ENCODE measurements at regions not wholly inside any gene's neighbourhood (a gene's known extent, or its start where the extent isn't known, plus 50 kb on each side); places are given as distances from the start of the nearest gene placed in this dataset.

DNA sequence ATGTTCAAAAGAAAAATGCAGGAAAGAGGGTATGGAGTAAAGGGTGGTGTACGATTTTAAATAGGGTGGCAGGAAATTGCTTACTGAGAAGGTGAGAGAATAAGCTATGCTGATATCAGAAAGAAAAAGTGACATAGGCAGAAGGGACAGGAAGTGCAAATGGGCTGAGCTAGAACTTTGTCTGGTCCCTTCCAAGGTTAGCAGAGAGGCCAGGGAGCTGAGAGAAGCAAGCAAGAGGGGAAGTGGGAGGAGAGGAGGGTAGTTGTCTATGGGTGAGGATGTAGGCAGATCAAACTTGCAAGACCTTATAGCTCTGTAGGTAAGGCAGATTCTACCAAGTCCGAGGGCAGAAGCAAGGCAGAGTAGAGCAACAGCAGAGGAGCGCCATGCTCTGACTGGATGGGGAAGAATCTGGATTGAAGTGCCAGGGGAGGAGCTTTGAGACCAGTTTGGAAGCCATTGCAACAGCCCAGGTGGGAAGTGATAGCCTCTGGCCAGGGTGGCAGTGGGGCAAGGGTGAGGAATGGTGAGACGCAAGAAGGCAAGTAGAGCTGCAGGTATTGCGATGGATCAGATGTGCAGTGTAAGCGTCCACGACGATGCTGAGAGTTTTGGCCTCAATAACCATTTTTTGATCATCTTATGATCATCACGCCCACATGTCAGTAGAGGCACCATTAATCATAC lies 134.4 kb upstream of the APCDD1 start:
- no peak overlapping the region for H3K9ac ChIP-seq (ENCODE audit: insufficient read depth in 1 of 2, low read length in 2 of 2)
- TF ChIP-seq, protein P1, sequence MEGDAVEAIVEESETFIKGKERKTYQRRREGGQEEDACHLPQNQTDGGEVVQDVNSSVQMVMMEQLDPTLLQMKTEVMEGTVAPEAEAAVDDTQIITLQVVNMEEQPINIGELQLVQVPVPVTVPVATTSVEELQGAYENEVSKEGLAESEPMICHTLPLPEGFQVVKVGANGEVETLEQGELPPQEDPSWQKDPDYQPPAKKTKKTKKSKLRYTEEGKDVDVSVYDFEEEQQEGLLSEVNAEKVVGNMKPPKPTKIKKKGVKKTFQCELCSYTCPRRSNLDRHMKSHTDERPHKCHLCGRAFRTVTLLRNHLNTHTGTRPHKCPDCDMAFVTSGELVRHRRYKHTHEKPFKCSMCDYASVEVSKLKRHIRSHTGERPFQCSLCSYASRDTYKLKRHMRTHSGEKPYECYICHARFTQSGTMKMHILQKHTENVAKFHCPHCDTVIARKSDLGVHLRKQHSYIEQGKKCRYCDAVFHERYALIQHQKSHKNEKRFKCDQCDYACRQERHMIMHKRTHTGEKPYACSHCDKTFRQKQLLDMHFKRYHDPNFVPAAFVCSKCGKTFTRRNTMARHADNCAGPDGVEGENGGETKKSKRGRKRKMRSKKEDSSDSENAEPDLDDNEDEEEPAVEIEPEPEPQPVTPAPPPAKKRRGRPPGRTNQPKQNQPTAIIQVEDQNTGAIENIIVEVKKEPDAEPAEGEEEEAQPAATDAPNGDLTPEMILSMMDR (IDR thresholded peaks at IDR 0.05; ENCODE audit: control extremely low read depth, extremely low read depth), result no peak
- no peaks in the 10 kb centered on the region for H3K9me3 ChIP-seq (ENCODE audit: control insufficient read depth in 4 of 4, insufficient read depth in 3 of 4, low read length in 3 of 4)
- 88 to 91% methylated on average over 9 of the region's 9 CpGs for WGBS, 2 donors
- ATAC-seq (ENCODE audit: insufficient read depth, low FRiP score), result no peak
- H3K36me3 ChIP-seq (ENCODE audit: control insufficient read depth in 4 of 4, insufficient read depth in 4 of 4, low read length in 4 of 4), result no peaks in the 10 kb centered on the region
- H3K27me3 ChIP-seq (ENCODE audit: control insufficient read depth in 3 of 3, insufficient read depth in 3 of 3, low read length in 2 of 3), result no peaks in the 10 kb centered on the region
- H3K27ac ChIP-seq (ENCODE audit: low read depth in 1 of 2, low read length in 1 of 2), result no peak overlapping the region
- H3K4me3 ChIP-seq, result no peak overlapping the region
- peaks cover 0 to 4% (median 0%) of the 10 kb centered on the region in 5 donors for H3K4me1 ChIP-seq (ENCODE audit: control insufficient read depth in 5 of 5, insufficient read depth in 5 of 5, low read length in 5 of 5)
- no peak for DNase-seq

DNA sequence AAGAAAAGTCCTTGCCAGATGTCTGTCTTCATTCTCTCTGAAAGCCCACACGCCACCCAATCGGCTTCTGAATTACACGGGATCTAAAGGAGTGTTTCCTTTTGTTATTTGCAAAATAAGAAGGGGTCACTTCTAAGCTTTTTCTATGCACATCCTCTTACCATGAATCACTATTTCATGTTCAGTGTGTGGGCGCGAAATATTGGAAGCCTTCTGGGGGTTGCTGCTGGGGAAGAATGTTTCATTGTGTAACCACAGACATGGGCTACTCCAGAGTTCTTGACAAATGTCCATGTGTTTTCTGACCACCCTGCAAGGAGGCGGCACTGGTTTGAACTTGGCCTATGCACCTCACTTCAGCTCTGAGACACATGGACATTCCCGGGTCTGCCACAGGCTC lies 133.6 kb upstream of the APCDD1 start:
- no peaks in the 10 kb centered on the region for H3K27me3 ChIP-seq (ENCODE audit: control insufficient read depth in 3 of 3, insufficient read depth in 3 of 3, low read length in 2 of 3)
- WGBS, 2 donors, result 92 to 97% methylated on average over 7 of the region's 7 CpGs
- no peak overlapping the region for H3K9ac ChIP-seq (ENCODE audit: insufficient read depth in 1 of 2, low read length in 2 of 2)
- H3K9me3 ChIP-seq (ENCODE audit: control insufficient read depth in 4 of 4, insufficient read depth in 3 of 4, low read length in 3 of 4), result no peaks in the 10 kb centered on the region
- no peaks in the 10 kb centered on the region for H3K36me3 ChIP-seq (ENCODE audit: control insufficient read depth in 4 of 4, insufficient read depth in 4 of 4, low read length in 4 of 4)
- H3K27ac ChIP-seq (ENCODE audit: low read depth in 1 of 2, low read length in 1 of 2), result no peak overlapping the region
- ATAC-seq (ENCODE audit: insufficient read depth, low FRiP score), result no peak
- no peak overlapping the region for H3K4me3 ChIP-seq
- H3K4me1 ChIP-seq (ENCODE audit: control insufficient read depth in 5 of 5, insufficient read depth in 5 of 5, low read length in 5 of 5), result peaks cover 0 to 1% (median 0%) of the 10 kb centered on the region in 5 donors
- TF ChIP-seq, protein P1 (IDR thresholded peaks at IDR 0.05; ENCODE audit: control extremely low read depth, extremely low read depth), result no peak
- no peak for DNase-seq

DNA sequence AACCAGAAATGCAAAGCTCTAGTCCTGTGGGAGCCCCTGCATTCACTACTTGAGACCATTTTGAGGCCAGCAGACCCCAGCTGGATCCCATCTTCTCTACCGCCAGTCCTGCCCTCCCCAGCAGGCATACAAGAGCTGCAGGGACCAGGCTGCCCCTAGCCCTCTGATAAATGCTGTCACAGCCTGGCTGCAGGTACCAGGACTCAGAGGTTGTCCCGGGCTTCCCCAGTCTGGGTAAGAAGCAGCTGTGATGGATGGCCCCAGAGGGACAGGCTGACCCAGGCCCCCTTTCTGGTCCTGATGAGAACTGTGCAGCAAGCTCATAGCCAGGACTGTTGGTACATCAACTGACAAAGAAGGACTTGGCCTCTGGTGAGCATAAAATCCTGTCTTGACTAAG lies 132.9 kb upstream of the APCDD1 start:
- Histone ChIP-seq H3K4me1 (ENCODE audit: control insufficient read depth in 5 of 5, insufficient read depth in 5 of 5, low read length in 5 of 5) (peaks cover 0 to 1% (median 0%) of the 10 kb centered on the region in 5 donors), H3K9me3 (ENCODE audit: control insufficient read depth in 4 of 4, insufficient read depth in 3 of 4, low read length in 3 of 4) (no peaks in the 10 kb centered on the region), H3K36me3 (ENCODE audit: control insufficient read depth in 4 of 4, insufficient read depth in 4 of 4, low read length in 4 of 4) (no peaks in the 10 kb centered on the region), H3K4me3 (no peak overlapping the region), H3K9ac (ENCODE audit: insufficient read depth in 1 of 2, low read length in 2 of 2) (no peak overlapping the region), H3K27ac (ENCODE audit: low read depth in 1 of 2, low read length in 1 of 2) (no peak overlapping the region), H3K27me3 (ENCODE audit: control insufficient read depth in 3 of 3, insufficient read depth in 3 of 3, low read length in 2 of 3) (no peaks in the 10 kb centered on the region)
- TF ChIP-seq, protein P1 (IDR thresholded peaks at IDR 0.05; ENCODE audit: control extremely low read depth, extremely low read depth), result no peak
- ATAC-seq (ENCODE audit: insufficient read depth, low FRiP score) (no peak), DNase-seq (no peak)
- 95 to 97% methylated on average over 2 of the region's 2 CpGs for WGBS, 2 donors

DNA sequence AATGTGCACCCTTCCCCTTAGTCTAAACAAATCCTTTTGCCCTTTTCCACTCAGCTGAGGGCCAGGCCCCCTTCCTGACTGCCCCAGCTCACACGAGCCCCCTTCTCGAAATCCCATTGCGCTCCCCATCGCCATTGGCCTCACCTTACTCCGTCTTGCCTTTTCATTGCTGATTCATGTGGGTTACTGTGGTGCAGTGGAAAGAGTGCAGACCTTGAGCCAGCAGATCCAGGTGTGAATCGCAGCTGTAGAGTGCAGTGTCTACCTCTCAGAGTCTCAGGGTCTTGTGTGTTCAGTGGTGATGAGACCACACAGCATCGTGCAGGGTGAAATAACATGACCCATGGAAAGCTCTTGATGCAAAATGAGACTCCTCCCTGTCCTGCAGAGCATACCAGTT lies 132.4 kb upstream of the APCDD1 start:
- Histone ChIP-seq H3K36me3 (ENCODE audit: control insufficient read depth in 4 of 4, insufficient read depth in 4 of 4, low read length in 4 of 4) (no peaks in the 10 kb centered on the region), H3K9me3 (ENCODE audit: control insufficient read depth in 4 of 4, insufficient read depth in 3 of 4, low read length in 3 of 4) (no peaks in the 10 kb centered on the region), H3K4me1 (ENCODE audit: control insufficient read depth in 5 of 5, insufficient read depth in 5 of 5, low read length in 5 of 5) (peaks cover 0 to 1% (median 0%) of the 10 kb centered on the region in 5 donors), H3K27ac (ENCODE audit: low read depth in 1 of 2, low read length in 1 of 2) (no peak overlapping the region), H3K9ac (ENCODE audit: insufficient read depth in 1 of 2, low read length in 2 of 2) (no peak overlapping the region), H3K4me3 (no peak overlapping the region), H3K27me3 (ENCODE audit: control insufficient read depth in 3 of 3, insufficient read depth in 3 of 3, low read length in 2 of 3) (no peaks in the 10 kb centered on the region)
- TF ChIP-seq, protein P1 (IDR thresholded peaks at IDR 0.05; ENCODE audit: control extremely low read depth, extremely low read depth), result no peak
- WGBS, 2 donors, result 84 to 94% methylated on average over 7 of the region's 7 CpGs
- DNase-seq (no peak), ATAC-seq (ENCODE audit: insufficient read depth, low FRiP score) (no peak)
